Epithelial cell of esophagus (primary cell): ENCODE measurements at regions not wholly inside any gene's neighbourhood (a gene's known extent, or its start where the extent isn't known, plus 50 kb on each side); places are given as distances from the start of the nearest gene placed in this dataset.

Experiments used
- DNase-seq: peaks from one replicate; pipeline ENCODE4 v3.0.0; 2010; ENCODE audit warnings: low read depth
- H3K4me3 ChIP-seq: 2 replicates; pipeline ENCODE4 v1.5.1; 2011; ENCODE audit warnings: mild to moderate bottlenecking, low read length, control low read depth
- TF ChIP-seq, protein P1 (sequence below): IDR thresholded peaks from 2 replicates; pipeline ENCODE4 v1.5.1; 2011; ENCODE audit warnings: low read depth, mild to moderate bottlenecking, low read length, control low read depth, inconsistent platforms; ENCODE audit not compliant: insufficient read depth; ENCODE audit errors: missing control alignments

- TF ChIP-seq, protein P1, sequence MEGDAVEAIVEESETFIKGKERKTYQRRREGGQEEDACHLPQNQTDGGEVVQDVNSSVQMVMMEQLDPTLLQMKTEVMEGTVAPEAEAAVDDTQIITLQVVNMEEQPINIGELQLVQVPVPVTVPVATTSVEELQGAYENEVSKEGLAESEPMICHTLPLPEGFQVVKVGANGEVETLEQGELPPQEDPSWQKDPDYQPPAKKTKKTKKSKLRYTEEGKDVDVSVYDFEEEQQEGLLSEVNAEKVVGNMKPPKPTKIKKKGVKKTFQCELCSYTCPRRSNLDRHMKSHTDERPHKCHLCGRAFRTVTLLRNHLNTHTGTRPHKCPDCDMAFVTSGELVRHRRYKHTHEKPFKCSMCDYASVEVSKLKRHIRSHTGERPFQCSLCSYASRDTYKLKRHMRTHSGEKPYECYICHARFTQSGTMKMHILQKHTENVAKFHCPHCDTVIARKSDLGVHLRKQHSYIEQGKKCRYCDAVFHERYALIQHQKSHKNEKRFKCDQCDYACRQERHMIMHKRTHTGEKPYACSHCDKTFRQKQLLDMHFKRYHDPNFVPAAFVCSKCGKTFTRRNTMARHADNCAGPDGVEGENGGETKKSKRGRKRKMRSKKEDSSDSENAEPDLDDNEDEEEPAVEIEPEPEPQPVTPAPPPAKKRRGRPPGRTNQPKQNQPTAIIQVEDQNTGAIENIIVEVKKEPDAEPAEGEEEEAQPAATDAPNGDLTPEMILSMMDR: no peak
- no peak overlapping the region for H3K4me3 ChIP-seq
- no peak for DNase-seq
These were observed 389.4 kb upstream of the CADM1 start for GRCh38 chr11:115893461-115894099.

DNA sequence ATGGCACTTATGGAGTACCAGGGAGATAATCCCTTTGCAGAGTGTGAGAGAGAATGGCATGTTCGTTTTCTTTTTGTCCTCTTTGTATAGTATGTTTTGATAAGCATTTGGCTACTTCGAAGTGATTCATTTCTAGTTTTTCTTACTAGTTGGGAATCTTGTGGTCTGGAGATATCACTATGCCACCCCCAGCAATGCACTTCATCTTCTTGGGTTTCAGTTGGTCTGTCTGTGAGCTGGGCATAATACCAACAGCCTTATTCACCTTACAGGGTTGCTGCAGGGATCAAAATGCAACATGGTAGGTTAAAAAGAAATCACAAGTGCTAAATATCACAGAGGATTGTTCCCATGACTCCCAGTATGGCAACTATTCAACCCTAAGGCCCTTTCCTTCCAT lies 387.8 kb upstream of the CADM1 start:
- DNase-seq: no peak
- no peak overlapping the region for H3K4me3 ChIP-seq
- TF ChIP-seq, protein P1: no peak

DNA sequence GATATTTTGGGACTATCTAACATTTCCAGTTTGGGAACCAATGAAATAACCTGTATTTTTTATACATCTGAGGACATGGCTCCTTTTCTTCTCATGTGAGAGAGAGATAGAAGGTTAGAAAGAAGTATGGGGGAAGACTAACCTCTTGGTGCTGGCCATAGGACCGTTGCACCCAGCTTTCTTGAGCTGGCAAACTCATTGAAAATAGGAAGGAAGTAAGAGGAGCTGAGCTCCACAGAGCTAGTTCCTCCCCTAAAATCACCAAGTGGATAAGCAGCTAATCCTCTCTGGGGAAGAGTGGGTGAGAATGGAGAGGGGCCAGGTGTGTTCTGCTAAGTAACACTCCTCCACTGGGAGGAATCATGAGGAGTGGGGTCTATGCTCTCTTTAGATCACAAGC lies 387.4 kb upstream of the CADM1 start:
- DNase-seq: no peak
- H3K4me3 ChIP-seq: no peak overlapping the region
- TF ChIP-seq, protein P1: no peak

- DNase-seq: no peak
- TF ChIP-seq, protein P1: no peak
These were observed 386.3 kb upstream of the CADM1 start for GRCh38 chr11:115890500-115890899.

GRCh38 chr11:115889712-115890111 lies 385.5 kb upstream of the CADM1 start:
- H3K4me3 ChIP-seq: no peak overlapping the region
- TF ChIP-seq, protein P1: no peak
- DNase-seq: no peak

More at GRCh38 chr11:115890500-115890899, 386.3 kb upstream of the CADM1 start:
- no peak overlapping the region for H3K4me3 ChIP-seq

GRCh38 chr11:115887727-115888126 lies 383.5 kb upstream of the CADM1 start:
- TF ChIP-seq, protein P1: no peak
- H3K4me3 ChIP-seq: no peak overlapping the region
- no peak for DNase-seq

GRCh38 chr11:115887316-115887715 lies 383.1 kb upstream of the CADM1 start:
- H3K4me3 ChIP-seq: no peak overlapping the region
- no peak for DNase-seq
- TF ChIP-seq, protein P1: no peak
